ENCODE measurements at regions not wholly inside any gene's neighbourhood (a gene's known extent, or its start where the extent isn't known, plus 50 kb on each side); places are given as distances from the start of the nearest gene placed in this dataset.

GRCh38 chr9:108694170-108694569 is 161.6 kb downstream of the ACTL7B start:
- TF ChIP-seq CTCF (IDR thresholded peaks at IDR 0.05; ENCODE audit: low read depth, low read length) (no peak), EZH2phosphoT487 (IDR thresholded peaks at IDR 0.05; ENCODE audit: low read depth) (no peak)
